ENCODE measurements at regions not wholly inside any gene's neighbourhood (a gene's known extent, or its start where the extent isn't known, plus 50 kb on each side); places are given as distances from the start of the nearest gene placed in this dataset.
"Not testable (repeated sequence)": the region's sequence is repeated elsewhere in the genome, so short reads cannot be mapped to it uniquely, and the experiment has no call there.

GRCh38 chr10:31135171-31135570 lies 103.5 kb upstream of the ZNF438 start:
- Mint-ChIP-seq H3K27ac (peak overlapping the region; percentile 60), H3K9me3 (ENCODE audit: insufficient read depth) (no peaks in the 10 kb centered on the region), H3K4me1 (ENCODE audit: low read depth) (peaks cover 45% of the 10 kb centered on the region), H3K36me3 (ENCODE audit: low read depth) (no peaks in the 10 kb centered on the region), H3K27me3 (ENCODE audit: low read depth) (no peaks in the 10 kb centered on the region), H3K4me3 (peak overlapping the region; percentile 6)
- CTCF ChIA-PET, result no interaction called here
- POLR2A ChIA-PET, result no interaction called here
- ATAC-seq, result no peak
- DNase-seq, result no peak

- H3K27me3 Mint-ChIP-seq (ENCODE audit: low read depth); ATAC-seq; H3K27ac Mint-ChIP-seq; H3K4me3 Mint-ChIP-seq; H3K36me3 Mint-ChIP-seq (ENCODE audit: low read depth); H3K9me3 Mint-ChIP-seq (ENCODE audit: insufficient read depth); POLR2A ChIA-PET: not testable (repeated sequence)
- peak; percentile 18 for DNase-seq
- peaks cover 45% of the 10 kb centered on the region for H3K4me1 Mint-ChIP-seq (ENCODE audit: low read depth)
- CTCF ChIA-PET, result interaction anchor here (1.8 kb wide), 1 partner anchor 52 kb away, joined by 5 read pairs; no protein-coding TSS in a partner anchor
These were observed 104.1 kb upstream of the ZNF438 start for GRCh38 chr10:31135791-31136190.

GRCh38 chr10:31136386-31136785 lies 104.7 kb upstream of the ZNF438 start:
- no peaks in the 10 kb centered on the region for H3K27me3 Mint-ChIP-seq (ENCODE audit: low read depth)
- ATAC-seq (no peak), DNase-seq (peak; percentile 17)
- H3K4me1 Mint-ChIP-seq (ENCODE audit: low read depth), result peaks cover 45% of the 10 kb centered on the region
- H3K9me3 Mint-ChIP-seq (ENCODE audit: insufficient read depth), result no peaks in the 10 kb centered on the region
- H3K27ac Mint-ChIP-seq, result no peak overlapping the region
- no peak overlapping the region for H3K4me3 Mint-ChIP-seq
- H3K36me3 Mint-ChIP-seq (ENCODE audit: low read depth), result no peaks in the 10 kb centered on the region
- ChIA-PET POLR2A (interaction anchor here (0.7 kb wide), 1 partner anchor 8 kb away, joined by 3 read pairs; no protein-coding TSS in a partner anchor), CTCF (interaction anchor here (1.8 kb wide), 1 partner anchor 53 kb away, joined by 5 read pairs; no protein-coding TSS in a partner anchor)

- peak overlapping the region; percentile 26 for H3K27ac Mint-ChIP-seq
- ChIA-PET POLR2A (interaction anchor here (0.7 kb wide), 1 partner anchor 9 kb away, joined by 3 read pairs; no protein-coding TSS in a partner anchor), CTCF (interaction anchor here (1.8 kb wide), 1 partner anchor 54 kb away, joined by 5 read pairs; no protein-coding TSS in a partner anchor)
- no peaks in the 10 kb centered on the region for H3K36me3 Mint-ChIP-seq (ENCODE audit: low read depth)
- peak; percentile 61 for ATAC-seq
- H3K4me1 Mint-ChIP-seq (ENCODE audit: low read depth), result peaks cover 45% of the 10 kb centered on the region
- peak; percentile 22 for DNase-seq
- no peaks in the 10 kb centered on the region for H3K27me3 Mint-ChIP-seq (ENCODE audit: low read depth)
- no peak overlapping the region for H3K4me3 Mint-ChIP-seq
- H3K9me3 Mint-ChIP-seq (ENCODE audit: insufficient read depth), result no peaks in the 10 kb centered on the region
These were observed 105.5 kb upstream of the ZNF438 start for GRCh38 chr10:31136930-31137885.

GRCh38 chr10:31138026-31138553 lies 106.4 kb upstream of the ZNF438 start:
- POLR2A ChIA-PET, result no interaction called here
- Mint-ChIP-seq H3K9me3 (ENCODE audit: insufficient read depth) (no peaks in the 10 kb centered on the region), H3K36me3 (ENCODE audit: low read depth) (no peaks in the 10 kb centered on the region), H3K4me1 (ENCODE audit: low read depth) (peaks cover 42% of the 10 kb centered on the region), H3K27ac (no peak overlapping the region), H3K4me3 (no peak overlapping the region), H3K27me3 (ENCODE audit: low read depth) (no peaks in the 10 kb centered on the region)
- DNase-seq (peak; percentile 4), ATAC-seq (no peak)
- CTCF ChIA-PET, result no interaction called here

- Mint-ChIP-seq H3K4me3 (no peak overlapping the region), H3K4me1 (ENCODE audit: low read depth) (peaks cover 32% of the 10 kb centered on the region), H3K9me3 (ENCODE audit: insufficient read depth) (no peaks in the 10 kb centered on the region), H3K27me3 (ENCODE audit: low read depth) (no peaks in the 10 kb centered on the region), H3K36me3 (ENCODE audit: low read depth) (no peaks in the 10 kb centered on the region), H3K27ac (no peak overlapping the region)
- peak; percentile 16 for DNase-seq
- ATAC-seq, result no peak
- ChIA-PET CTCF (no interaction called here), POLR2A (no interaction called here)
These were observed 107.8 kb upstream of the ZNF438 start for GRCh38 chr10:31139497-31139896.

GRCh38 chr10:31140716-31141115 lies 109.1 kb upstream of the ZNF438 start:
- POLR2A ChIA-PET, result no interaction called here
- H3K4me1 Mint-ChIP-seq (ENCODE audit: low read depth), result peaks cover 22% of the 10 kb centered on the region
- H3K27me3 Mint-ChIP-seq (ENCODE audit: low read depth), result no peaks in the 10 kb centered on the region
- H3K36me3 Mint-ChIP-seq (ENCODE audit: low read depth), result no peaks in the 10 kb centered on the region
- no peak overlapping the region for H3K4me3 Mint-ChIP-seq
- H3K27ac Mint-ChIP-seq, result no peak overlapping the region
- DNase-seq, result peak; percentile 4
- CTCF ChIA-PET, result no interaction called here
- ATAC-seq, result no peak
- H3K9me3 Mint-ChIP-seq (ENCODE audit: insufficient read depth), result no peaks in the 10 kb centered on the region

GRCh38 chr10:31142026-31142425 lies 110.4 kb upstream of the ZNF438 start:
- ChIA-PET POLR2A (no interaction called here), CTCF (no interaction called here)
- Mint-ChIP-seq H3K9me3 (ENCODE audit: insufficient read depth) (no peaks in the 10 kb centered on the region), H3K4me3 (no peak overlapping the region), H3K4me1 (ENCODE audit: low read depth) (peaks cover 22% of the 10 kb centered on the region), H3K27me3 (ENCODE audit: low read depth) (no peaks in the 10 kb centered on the region), H3K36me3 (ENCODE audit: low read depth) (no peaks in the 10 kb centered on the region), H3K27ac (no peak overlapping the region)
- no peak for ATAC-seq
- DNase-seq, result peak; percentile 12

GRCh38 chr10:31143331-31143935 lies 111.8 kb upstream of the ZNF438 start:
- Mint-ChIP-seq H3K4me1 (ENCODE audit: low read depth) (peaks cover 21% of the 10 kb centered on the region), H3K36me3 (ENCODE audit: low read depth) (no peaks in the 10 kb centered on the region), H3K4me3 (no peak overlapping the region), H3K9me3 (ENCODE audit: insufficient read depth) (no peaks in the 10 kb centered on the region), H3K27me3 (ENCODE audit: low read depth) (no peaks in the 10 kb centered on the region), H3K27ac (no peak overlapping the region)
- ChIA-PET POLR2A (no interaction called here), CTCF (no interaction called here)
- peak; percentile 18 for DNase-seq
- no peak for ATAC-seq

- ATAC-seq (no peak), DNase-seq (peak; percentile 17)
- CTCF ChIA-PET, result no interaction called here
- no peaks in the 10 kb centered on the region for H3K9me3 Mint-ChIP-seq (ENCODE audit: insufficient read depth)
- H3K36me3 Mint-ChIP-seq (ENCODE audit: low read depth), result no peaks in the 10 kb centered on the region
- no peak overlapping the region for H3K4me3 Mint-ChIP-seq
- peak overlapping the region; percentile 62 for H3K27ac Mint-ChIP-seq
- no peaks in the 10 kb centered on the region for H3K27me3 Mint-ChIP-seq (ENCODE audit: low read depth)
- POLR2A ChIA-PET, result no interaction called here
- peaks cover 21% of the 10 kb centered on the region for H3K4me1 Mint-ChIP-seq (ENCODE audit: low read depth)
These were observed 114.3 kb upstream of the ZNF438 start for GRCh38 chr10:31145986-31146385.

- POLR2A ChIA-PET, result no interaction called here
- peak; percentile 27 for DNase-seq
- Mint-ChIP-seq H3K4me3 (no peak overlapping the region), H3K4me1 (ENCODE audit: low read depth) (peaks cover 21% of the 10 kb centered on the region), H3K9me3 (ENCODE audit: insufficient read depth) (no peaks in the 10 kb centered on the region), H3K27ac (peak overlapping the region; percentile 62), H3K36me3 (ENCODE audit: low read depth) (no peaks in the 10 kb centered on the region), H3K27me3 (ENCODE audit: low read depth) (no peaks in the 10 kb centered on the region)
- no peak for ATAC-seq
- CTCF ChIA-PET, result no interaction called here
These were observed 115.0 kb upstream of the ZNF438 start for GRCh38 chr10:31146491-31147209.

GRCh38 chr10:31147210-31147608 lies 115.5 kb upstream of the ZNF438 start:
- Mint-ChIP-seq H3K4me3 (no peak overlapping the region), H3K27ac (no peak overlapping the region), H3K36me3 (ENCODE audit: low read depth) (no peaks in the 10 kb centered on the region)

More at GRCh38 chr10:31147210-31147608, 115.5 kb upstream of the ZNF438 start:
- H3K9me3 Mint-ChIP-seq (ENCODE audit: insufficient read depth), result no peaks in the 10 kb centered on the region
- no peak for DNase-seq
- H3K4me1 Mint-ChIP-seq (ENCODE audit: low read depth), result peaks cover 21% of the 10 kb centered on the region
- ChIA-PET POLR2A (no interaction called here), CTCF (no interaction called here)
- no peak for ATAC-seq
- no peaks in the 10 kb centered on the region for H3K27me3 Mint-ChIP-seq (ENCODE audit: low read depth)

Data from activated CD8-positive, alpha-beta T cell treated with anti-CD3 and anti-CD28 coated beads, Interleukin-2, amount 10 ng/mL, durations not matched to agents 7 days and 5 days (primary cell).